ENCODE measurements at regions not wholly inside any gene's neighbourhood (a gene's known extent, or its start where the extent isn't known, plus 50 kb on each side); places are given as distances from the start of the nearest gene placed in this dataset.

GRCh38 chr11:8826901-8827560, 84.0 kb upstream of the AKIP1 start:
- no peak for DNase-seq

GRCh38 chr11:8828046-8828445, 82.9 kb upstream of the AKIP1 start:
- no peak for DNase-seq

DNA sequence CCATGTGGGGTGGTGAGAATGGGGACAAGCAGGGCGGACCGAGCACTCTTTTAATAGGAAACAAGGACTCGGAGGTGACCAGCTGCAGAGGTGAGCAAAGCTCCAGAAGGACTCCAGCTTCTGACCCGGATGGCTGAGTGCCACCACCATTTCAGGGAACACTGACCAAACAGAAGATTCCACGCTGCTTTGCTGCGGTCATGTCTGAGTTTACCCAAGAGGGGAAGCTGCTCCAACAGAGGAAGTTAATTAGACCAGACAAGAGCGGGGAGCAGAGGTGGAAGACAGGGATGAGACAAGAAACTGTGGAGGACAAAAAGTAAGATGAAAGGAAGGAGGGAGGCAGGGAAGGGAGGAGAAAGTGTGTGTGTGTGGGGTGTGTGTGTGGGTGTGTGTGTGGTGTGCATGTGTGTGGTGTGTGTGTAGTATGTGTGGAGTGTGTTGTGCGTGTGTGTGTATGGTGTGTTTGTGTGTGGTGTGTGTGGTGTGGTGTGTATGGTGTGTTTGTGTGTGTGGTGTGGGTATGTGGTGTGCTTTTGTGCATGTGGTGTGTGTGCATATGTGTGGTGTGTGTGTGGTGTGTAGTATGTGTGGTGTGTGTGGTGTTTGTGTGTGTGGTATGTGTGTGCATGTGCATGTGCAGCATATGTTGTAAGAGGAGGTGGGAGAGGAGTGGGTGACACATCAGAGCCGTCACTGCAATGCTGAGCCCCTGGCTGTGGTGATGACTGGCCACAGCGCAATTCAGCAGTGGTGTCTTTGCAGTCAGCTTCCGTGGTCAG, 82.2 kb upstream of the AKIP1 start:
- no peak for DNase-seq

- no peak for DNase-seq
Measured at GRCh38 chr11:8829556-8829955, 81.4 kb upstream of the AKIP1 start.

GRCh38 chr11:8830641-8831040, 80.3 kb upstream of the AKIP1 start:
- DNase-seq, result no peak

- no peak for DNase-seq
Measured at GRCh38 chr11:8831861-8832260, 79.1 kb upstream of the AKIP1 start.

GRCh38 chr11:8832571-8833260, 78.3 kb upstream of the AKIP1 start:
- peak; percentile 89 for DNase-seq

GRCh38 chr11:8833568-8834315, 77.2 kb upstream of the AKIP1 start:
- DNase-seq, result no peak

- DNase-seq, result no peak
Measured at GRCh38 chr11:8834379-8834778, 76.6 kb upstream of the AKIP1 start.

DNA sequence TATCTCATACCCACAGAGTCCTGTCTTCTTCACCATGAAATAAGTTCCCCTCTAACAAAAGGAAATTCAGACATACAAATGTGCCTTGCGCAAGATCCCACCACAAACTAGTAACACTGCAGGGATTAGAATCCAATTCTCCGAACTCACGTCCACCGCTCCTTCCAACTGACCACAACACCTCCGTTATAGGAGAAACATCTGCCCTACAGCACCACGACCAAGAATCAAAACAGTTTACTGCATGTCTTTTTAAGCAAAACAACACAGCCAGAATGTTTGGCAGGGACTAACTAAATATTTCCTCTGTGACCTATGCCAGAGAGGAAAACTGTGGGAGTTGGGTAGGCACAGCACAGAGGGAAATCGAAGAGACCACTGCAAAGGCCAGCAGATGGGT, 72.7 kb upstream of the AKIP1 start:
- DNase-seq, result no peak

DNA sequence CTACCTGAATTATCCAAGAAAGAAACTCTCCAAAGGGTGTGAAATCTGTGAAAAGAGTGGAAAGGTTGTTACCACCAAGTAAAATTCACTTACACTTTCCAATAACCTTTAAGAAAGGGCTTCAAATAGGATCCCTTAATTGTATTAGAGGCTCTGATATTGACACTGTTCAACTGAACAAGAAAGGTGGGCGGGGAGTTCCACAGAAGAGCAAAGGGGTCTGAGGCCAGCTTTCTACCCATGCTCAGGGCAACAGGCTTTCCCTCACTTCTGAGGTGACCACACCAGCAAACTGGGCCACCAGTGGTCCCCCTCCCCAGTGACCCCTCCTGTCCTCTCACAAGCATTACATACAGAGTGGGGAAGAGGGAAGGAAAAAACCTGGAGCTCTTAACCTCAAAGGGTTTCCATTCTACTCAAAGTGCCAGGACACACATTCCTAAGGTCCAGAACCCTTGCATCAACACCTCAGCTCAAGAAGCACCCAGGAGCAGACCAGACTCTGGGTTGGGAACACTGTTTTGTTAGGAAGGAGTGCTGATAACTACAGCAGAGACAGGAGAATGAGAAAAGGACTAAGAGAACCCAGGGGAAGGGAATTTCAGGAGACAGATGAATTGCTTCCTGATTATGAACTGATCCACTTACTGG, 71.6 kb upstream of the AKIP1 start:
- DNase-seq, result no peak

DNA sequence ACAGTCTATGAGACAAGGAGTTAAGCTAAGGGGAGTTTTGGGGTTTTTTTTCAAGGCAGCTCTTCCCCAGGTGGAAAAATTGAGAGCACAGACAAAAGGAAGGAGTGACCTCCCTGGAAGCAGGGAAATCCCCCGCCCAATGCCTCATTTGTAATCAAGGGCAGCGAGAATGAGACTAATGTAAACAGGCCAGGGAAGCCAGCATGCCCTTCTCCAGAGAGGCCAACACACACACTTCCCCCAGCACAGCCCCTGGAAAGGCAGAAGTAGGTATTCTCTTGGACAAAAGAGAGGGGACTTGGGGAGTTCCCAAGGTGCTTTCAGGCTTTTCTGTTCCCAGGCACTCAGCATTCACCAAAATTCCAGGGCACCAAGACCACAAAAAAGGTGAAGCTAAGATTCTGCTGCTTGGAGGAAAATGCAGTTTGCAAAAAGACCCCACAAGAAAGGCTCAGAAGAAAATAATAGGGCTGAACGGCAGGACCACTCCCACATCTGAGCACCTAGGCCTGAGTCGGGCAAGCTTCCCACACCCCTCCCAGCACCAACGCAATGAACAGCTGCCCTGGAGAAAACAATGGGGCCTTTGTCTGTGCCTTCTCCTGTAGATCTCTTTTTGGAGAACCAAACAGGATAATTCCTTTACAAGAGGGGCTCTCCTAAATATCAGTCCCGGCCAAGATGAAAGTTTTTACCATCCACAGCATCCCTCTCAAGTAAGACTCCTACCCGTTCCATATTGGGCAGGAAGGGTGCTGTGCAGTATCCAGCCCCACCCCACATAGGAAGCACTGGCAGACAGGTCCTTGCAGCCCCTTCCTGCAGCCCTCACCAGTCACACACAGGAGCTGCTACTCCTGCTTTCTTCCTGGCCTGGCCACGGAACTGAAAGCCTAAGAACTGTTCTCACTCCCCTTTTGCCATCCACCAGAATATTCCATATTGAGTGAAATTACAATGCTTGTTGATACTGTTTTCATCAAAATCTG, 70.7 kb upstream of the AKIP1 start:
- no peak for DNase-seq

DNA sequence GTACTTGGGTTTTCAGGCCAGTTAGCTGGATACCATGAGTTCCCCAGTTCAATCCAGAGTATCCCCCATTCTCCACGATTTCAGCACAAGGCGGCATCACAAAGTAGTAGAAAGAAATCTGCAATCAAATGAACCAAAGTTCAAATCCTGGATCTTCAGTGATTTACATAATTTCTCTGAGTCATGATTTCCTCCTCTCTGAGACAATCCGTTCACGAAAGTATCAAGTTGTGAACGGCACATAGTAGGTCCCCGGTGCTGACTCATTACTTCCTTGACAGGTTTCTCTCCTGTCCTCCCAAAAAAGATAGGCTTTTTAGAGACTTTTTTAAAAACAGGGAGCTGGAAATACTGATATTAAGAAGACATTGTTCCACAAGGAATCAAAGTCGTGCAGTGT, 69.1 kb upstream of the AKIP1 start:
- no peak for DNase-seq

GRCh38 chr11:8858808-8859207, 52.2 kb upstream of the AKIP1 start:
- DNase-seq, result no peak

Measured in DMS79 (cell line).